Cardiac fibroblast (primary cell): ENCODE measurements at regions not wholly inside any gene's neighbourhood (a gene's known extent, or its start where the extent isn't known, plus 50 kb on each side); places are given as distances from the start of the nearest gene placed in this dataset.

ENCODE experiments used
- DNase-seq, 2 donors: peaks; one replicate each; pipeline versions ENCODE4 v3.0.0 to v3.0.0-alpha.2; 2010; ENCODE audit warnings: low read depth in 2 of 2
- H3K4me3 ChIP-seq, 2 donors: replicated peaks in 1 of 2; 1 replicate in 1 of 2; 2 replicates in 1 of 2; pipeline ENCODE4 v1.5.1; 2011; ENCODE audit warnings: low read depth in 2 of 2, low read length in 2 of 2, mild to moderate bottlenecking in 2 of 2, moderate library complexity in 1 of 2
- CTCF ChIP-seq: IDR thresholded peaks from one replicate; pipeline ENCODE4 v1.5.1; 2011; ENCODE audit warnings: low read depth, mild to moderate bottlenecking, low read length, inconsistent platforms

- TF ChIP-seq CTCF, result no peak
- no peak overlapping the region for H3K4me3 ChIP-seq
- DNase-seq, result no peak
These were observed 122.4 kb downstream of the MN1 start for GRCh38 chr22:27679176-27679575.

- TF ChIP-seq CTCF, result no peak
- no peak overlapping the region for H3K4me3 ChIP-seq
- no peak for DNase-seq
These were observed 121.7 kb downstream of the MN1 start for GRCh38 chr22:27679693-27680488.

- no peak overlapping the region for H3K4me3 ChIP-seq
- no peak for DNase-seq
- TF ChIP-seq CTCF, result no peak
These were observed 120.9 kb downstream of the MN1 start for GRCh38 chr22:27680636-27681035.

DNA sequence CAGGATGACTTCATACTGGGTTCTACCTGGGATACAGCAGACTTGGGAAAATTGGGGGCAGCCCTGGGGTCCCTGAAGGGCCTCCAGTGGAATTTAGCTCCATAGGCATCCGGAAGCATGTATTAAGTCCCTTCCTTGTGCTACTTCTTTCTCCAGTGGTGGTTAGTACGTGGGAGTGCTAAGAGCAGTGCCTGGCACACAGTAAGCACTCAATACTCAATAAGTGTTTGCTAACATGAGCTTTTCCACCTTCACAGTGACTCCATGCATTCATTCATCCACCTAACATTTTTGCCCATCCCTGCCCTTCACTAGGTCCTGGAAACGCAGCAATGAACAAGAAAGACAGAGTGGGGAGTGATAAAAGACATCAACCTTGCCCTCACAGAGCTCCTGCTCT is 120.5 kb downstream of the MN1 start:
- no peak for DNase-seq
- TF ChIP-seq CTCF, result no peak
- no peak overlapping the region for H3K4me3 ChIP-seq

GRCh38 chr22:27682437-27682836 is 119.1 kb downstream of the MN1 start:
- H3K4me3 ChIP-seq, result no peak overlapping the region
- peak; percentile 13 for TF ChIP-seq CTCF
- DNase-seq, result no peak

DNA sequence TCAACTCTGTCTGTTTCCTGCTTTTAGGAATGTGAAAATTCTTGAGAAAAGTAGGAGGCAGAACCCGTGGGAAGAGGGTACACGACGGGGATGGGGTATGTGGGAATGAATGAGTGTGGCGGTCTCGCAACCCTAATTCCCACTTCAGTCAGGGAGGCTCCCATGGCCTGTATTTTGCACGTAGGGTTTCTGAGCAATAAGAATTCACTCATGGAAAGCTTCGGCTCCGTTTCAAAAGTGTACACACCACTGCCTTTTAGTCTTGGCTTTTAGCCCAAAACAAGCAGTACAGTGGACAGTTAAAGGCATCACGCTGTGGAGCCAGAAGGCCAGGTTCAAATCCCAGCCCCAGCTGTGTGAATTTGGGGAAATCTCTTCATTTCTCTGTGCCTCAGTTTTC is 116.7 kb downstream of the MN1 start:
- TF ChIP-seq CTCF, result no peak
- peak in 1 of 2 donors; percentile 57 for DNase-seq
- H3K4me3 ChIP-seq, result no peak overlapping the region

GRCh38 chr22:27685515-27685914 is 116.0 kb downstream of the MN1 start:
- H3K4me3 ChIP-seq, result no peak overlapping the region
- DNase-seq, result no peak
- TF ChIP-seq CTCF, result no peak
